ENCODE measurements at regions not wholly inside any gene's neighbourhood (a gene's known extent, or its start where the extent isn't known, plus 50 kb on each side); places are given as distances from the start of the nearest gene placed in this dataset.
"Not testable (repeated sequence)": the region's sequence is repeated elsewhere in the genome, so short reads cannot be mapped to it uniquely, and the experiment has no call there.

DNA sequence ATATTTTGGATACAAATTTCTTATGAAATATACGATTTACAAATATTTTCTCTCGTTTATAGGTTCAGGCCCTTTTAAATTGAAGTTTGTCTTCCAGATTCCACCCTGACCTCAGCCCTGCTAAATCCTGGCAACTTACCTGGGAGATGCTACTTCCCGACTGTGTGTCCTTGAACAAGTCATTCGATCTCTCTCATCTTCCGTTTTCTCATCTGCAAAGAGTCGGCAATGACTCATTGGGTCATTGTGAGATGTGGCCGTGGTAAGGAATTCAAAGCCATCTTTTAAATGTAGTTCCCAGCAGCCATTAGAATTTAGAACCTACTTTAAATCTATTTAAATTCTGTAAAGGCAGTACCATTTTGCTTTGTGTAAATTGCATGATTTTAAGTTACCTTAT, 72.5 kb downstream of the LHX2 start:
- no peak for DNase-seq

DNA sequence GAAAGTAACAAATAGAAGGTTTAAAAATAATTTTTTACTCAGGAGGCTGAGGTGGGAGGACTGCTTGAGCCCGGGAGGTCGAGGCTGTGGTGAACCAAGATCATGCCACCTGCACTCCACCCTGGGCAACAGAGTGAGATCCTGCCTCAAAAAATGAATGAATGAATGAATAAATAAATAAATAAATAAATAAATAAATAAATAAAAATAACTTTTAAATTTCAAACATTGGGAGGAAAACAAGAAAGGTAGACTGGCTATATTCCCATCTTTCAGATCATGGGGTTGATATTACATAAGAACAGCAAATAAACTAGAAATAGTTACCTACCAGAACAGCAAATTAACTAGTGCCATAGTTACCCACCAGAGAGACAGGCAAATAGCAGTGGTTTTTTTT, 75.7 kb downstream of the LHX2 start:
- no peak for DNase-seq

DNA sequence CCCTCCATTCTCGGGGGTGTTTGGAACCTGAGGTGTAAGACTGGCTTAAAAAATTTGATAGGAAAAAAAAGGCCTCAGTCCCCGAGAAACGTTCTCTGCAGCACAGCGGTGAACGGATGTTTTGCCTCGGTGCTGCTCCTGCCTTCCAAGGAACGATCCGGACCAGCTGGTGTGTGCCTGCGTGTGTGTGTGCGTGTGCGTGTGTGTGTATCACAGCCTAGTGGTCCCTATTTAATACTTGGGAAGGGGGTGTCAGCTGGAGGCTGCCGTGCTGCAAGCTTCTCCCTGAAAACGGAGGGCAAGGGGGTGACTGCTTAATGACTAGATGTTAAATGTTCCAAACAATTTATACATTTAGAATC, 76.9 kb downstream of the LHX2 start:
- no peak for DNase-seq

GRCh38 chr9:124089631-124090488, 78.3 kb downstream of the LHX2 start:
- not testable (repeated sequence) for DNase-seq

DNA sequence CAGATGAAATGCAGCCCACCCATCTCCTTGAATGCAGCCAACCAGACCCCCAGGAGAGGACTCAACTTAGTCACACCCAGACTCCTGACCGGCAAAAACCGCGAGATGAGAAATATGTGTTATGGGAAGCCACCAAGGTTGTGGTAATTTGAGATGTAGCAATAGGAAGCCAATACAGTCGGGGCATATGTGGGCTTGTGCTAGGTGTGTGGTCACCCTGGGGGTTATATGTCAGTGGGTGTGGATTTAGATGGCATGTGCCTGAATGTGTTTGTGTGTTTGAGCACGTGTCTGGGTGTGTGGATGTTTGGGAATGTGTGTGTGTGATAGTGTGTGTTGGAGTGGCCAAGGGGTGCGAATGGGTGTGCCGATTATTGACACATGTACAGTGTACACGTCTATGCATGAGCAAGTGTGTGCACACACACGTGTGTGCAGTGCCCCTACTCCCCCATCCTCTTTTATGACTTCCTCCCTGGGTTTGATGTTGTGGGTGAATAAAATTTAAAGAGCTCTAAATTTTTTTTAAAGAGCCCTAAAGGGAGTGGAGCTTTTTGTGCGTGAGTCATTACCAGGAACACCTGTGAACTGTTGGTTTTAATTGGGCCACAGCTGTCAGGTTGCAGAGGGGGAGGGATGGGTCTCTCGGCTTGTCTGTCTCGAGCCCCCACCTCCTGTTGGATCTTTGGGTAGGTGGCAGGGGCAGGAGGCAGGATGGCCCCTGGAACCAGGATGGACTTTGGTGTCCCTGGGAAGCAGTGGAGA, 86.8 kb downstream of the LHX2 start:
- DNase-seq = no peak

DNA sequence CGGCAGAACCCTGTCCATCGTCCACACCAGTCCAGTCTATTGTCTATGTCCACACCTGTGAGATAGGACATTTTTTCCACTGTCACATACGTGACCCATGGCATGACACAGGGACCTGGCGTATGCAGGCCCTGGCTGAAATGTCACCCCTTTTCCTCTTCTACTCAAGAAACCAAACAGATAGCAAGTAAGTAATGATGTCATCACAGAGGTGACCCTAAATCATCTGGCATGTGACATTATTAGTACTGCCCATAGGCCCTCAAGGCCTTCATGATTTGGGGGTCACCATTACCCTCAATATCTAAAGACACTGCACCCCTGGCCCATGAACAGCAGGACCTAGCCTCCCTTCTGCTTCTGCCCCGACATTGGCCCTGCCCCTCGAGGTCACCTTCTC, 88.3 kb downstream of the LHX2 start:
- DNase-seq = no peak

DNA sequence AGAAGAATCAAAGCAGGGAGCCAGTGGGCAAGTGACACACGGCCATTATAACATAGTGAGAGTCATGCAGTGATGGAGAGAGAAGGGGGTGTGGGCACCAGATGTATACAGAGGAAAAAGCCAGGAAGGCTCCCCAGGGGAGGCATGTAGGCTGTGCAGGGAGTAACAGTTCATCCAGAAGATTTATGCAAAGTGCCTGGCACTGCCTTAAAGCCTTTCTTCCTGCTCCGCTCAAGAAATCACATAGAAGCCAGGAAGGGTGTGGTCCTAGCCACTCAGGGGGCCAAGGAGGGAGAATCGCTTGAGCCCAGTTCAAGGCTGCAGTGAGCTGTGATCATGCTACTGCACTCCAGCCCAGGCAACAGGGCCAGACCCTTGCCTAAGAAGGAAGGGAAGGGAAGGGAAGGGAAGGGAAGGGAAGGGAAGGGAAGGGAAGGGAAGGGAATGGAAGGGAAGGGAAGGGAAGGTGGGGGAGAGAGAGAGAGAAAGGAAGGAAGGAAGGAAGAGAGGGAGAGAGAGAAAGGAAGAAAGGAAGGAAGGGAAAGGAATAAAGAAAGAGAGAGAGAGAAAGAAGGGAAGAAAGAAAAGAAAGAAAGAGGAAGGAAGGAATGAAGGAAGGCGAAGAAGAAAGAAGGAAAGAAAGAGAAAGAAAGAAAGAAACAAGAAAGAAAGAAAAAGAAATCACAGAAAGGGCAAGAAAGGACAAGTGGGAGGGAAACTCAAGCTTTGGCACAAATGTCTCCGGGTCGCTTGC, 89.8 kb downstream of the LHX2 start:
- DNase-seq = no peak

DNA sequence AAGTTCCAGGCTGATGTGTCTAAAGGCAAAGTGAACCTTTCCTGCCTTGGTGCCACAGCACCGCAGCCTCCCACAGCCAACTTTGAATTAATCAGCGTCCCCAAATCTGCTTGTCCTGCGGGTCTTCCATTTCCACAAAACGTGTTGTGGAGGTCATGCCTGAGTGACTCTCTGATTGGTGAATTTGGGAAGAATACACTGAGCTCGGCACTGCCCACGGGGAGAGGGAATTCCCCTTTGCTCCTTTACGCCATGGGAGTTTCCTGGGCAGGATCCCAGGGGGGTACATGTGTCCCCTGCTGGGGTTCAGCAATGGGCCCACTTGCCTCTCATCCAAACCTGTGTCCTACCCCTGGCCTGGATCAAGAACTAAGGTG, 90.4 kb downstream of the LHX2 start:
- no peak for DNase-seq

- no peak for DNase-seq
Measured at GRCh38 chr9:124102363-124102762, 90.8 kb downstream of the LHX2 start.

GRCh38 chr9:124105266-124105665, 93.7 kb downstream of the LHX2 start:
- DNase-seq = no peak

DNA sequence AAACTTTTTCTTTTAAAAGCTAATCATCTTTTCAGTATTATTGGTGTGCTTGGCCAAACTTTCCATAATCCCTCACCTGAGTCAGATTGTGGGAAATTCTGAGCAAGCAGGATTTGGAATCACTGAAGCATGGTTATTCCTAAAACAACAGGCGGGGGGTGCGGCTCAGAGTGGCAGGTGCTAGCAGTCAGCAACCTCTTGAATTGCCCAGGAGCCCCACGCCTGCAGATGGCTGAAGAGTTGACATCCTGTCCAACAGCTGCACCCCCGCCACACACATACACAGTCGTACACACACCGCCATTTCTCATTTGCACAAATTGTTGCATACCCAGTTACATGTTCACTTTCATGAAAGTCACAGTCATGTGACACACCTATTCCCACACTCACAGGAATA, 96.6 kb downstream of the LHX2 start:
- DNase-seq = no peak

DNA sequence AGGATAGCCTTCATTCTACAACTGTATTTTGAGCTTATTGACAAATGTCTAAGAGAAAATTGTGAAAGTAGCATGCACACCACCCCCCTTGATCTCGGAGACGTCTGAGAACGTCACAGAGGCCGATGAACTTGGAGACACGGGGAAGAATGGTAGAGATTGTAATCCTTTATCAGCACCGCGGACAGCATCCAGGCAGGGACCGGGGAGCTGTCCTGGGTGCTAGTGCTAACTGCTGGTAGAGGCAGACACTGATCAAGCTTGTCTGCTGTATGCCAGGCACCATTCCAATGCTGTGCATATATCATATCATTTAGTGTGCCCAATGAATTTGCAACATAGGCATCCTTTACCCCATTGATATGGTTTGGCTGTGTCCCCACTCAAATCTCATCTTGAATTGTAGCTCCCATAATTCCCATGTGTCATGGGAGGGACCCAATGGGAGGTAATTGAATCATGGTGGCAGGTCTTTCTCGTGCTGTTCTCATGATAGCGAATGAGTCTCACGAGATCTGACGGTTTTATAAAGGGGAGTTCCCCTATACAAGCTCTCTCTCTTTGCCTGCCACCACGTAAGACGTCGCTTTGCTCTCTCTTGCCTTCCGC, 98.8 kb downstream of the LHX2 start:
- no peak for DNase-seq

GRCh38 chr9:124116683-124117363, 105.3 kb downstream of the LHX2 start:
- no peak for DNase-seq

DNA sequence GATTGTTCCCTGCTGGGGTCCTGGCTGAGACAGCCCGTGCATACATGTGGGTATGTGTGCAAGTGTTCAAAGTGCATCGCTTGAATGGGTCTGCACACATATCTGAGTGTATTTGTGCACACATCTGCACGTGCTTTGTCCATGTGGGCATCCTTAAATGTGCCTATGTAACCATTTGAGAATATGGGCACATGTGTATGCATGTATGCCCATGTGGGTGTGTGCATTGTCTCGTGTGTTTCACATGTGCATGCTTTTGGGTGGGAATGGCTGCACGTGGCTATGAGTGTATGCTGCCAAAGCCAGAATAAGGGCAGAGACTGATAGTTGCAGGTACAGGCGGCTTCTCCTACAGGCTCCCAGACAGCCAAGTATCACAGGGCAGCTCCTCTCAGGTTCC, 107.3 kb downstream of the LHX2 start:
- no peak for DNase-seq

GRCh38 chr9:124120272-124120671, 108.7 kb downstream of the LHX2 start:
- DNase-seq = no peak

- DNase-seq = no peak
Measured at GRCh38 chr9:124121725-124122124, 110.2 kb downstream of the LHX2 start.

DNA sequence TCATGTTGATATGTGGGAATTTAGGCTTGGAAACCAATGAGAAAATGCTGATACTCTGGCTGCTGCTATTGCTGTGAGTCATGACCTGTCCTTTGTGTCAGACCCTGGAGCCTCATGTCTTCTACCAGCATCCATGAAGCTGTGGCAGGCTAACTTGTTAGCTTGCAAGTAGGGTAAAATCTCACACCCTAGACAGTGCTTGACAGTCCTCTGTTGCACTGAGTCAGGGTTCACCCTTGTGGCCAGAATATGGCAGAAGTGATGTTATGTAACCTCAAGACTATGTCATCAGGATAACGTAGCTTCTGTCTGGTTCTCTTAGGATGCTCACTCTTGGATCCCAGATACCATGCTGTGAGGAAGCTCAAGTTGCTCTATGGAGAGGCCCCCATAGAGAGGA, 110.8 kb downstream of the LHX2 start:
- no peak for DNase-seq

- DNase-seq = no peak
Measured at GRCh38 chr9:124122813-124123462, 111.4 kb downstream of the LHX2 start.

- DNase-seq = not testable (repeated sequence)
Measured at GRCh38 chr9:124123621-124124020, 112.1 kb downstream of the LHX2 start.

DNA sequence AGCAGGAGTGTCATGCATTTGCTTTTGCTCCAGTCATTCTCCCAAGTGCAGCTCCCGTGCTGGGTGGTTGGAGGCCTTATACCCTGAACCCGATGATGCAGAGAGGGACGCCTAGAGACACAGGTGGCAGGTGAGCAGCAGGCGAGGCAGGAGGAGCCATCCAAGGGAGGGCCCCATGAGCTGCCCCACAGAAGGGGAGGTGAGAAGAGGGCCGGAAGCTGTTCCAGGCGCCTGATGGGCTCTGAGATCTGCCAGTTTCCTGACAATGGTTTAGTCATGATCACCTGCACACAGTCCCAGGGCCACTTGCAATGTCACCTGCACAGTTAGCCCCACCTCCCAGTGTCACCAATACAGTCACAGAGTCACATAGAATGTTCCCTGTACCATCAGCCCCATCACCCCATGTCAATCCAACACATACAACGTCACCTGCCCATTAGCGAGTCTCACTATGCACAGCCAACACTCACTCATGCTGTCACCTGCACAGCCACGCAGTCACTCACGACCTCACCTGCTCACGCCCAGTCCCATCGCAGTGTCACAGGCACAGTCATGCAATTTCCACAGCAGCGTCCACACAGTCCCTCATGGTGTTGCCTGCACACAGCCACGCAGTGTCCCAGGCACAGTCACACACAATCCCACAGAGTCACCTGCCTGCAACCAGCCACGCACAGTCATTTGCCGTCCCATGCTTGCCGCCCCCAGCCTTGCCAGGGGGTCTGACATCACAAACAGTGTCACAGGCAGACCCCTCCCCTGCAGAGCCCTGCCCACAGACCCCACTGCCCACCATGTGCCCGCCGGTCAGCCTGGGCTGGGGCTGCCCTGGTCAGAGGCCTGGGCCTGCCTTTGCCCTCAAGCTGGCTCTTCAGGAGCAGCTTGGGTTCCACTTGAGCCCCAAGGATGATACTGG, 113.4 kb downstream of the LHX2 start:
- DNase-seq = no peak

DNA sequence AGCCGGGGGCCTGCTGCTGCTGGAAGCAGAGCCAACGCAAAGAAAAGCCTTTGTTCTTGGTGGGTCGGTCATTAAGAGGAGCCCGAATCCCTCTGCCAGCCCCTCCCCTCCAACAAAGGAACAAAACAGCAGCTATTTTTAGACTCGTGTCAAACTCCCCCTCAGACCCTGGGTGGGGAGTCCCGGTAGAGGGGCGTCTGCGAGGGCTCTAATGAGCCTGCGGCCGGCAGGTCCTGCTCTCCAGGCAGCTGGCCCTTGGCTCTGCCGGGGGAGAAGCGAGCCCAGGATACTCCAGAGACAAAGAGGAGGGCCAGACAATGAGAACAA, 114.0 kb downstream of the LHX2 start:
- no peak for DNase-seq
